Breast epithelium (tissue), 3 donors: ENCODE measurements at regions not wholly inside any gene's neighbourhood (a gene's known extent, or its start where the extent isn't known, plus 50 kb on each side); places are given as distances from the start of the nearest gene placed in this dataset.

ENCODE experiments used
- CTCF ChIP-seq, 3 donors: fragments of 450-650 bp; IDR thresholded peaks; one replicate each; pipeline ENCODE4 v1.5.1; 2016 to 2017; ENCODE audit warnings: antibody characterized with exemption in 3 of 3, mild to moderate bottlenecking in 3 of 3, moderate library complexity in 3 of 3
- POLR2A ChIP-seq: fragments of 450-650 bp; IDR thresholded peaks from one replicate; pipeline ENCODE4 v1.6.1; 2016; ENCODE audit warnings: antibody characterized with exemption, mild to moderate bottlenecking, moderate library complexity
- POLR2AphosphoS5 ChIP-seq, 3 donors: sonication (generic); formaldehyde crosslinking; IDR thresholded peaks; one replicate each; pipeline ENCODE4 v1.6.1; 2017; ENCODE audit warnings: antibody characterized with exemption in 3 of 3

- TF ChIP-seq CTCF (IDR thresholded peaks at IDR 0.05) (no peak), POLR2A (no peak), POLR2AphosphoS5 (IDR thresholded peaks at IDR 0.05) (no peak)
These were observed 531.8 kb upstream of the EYS start for GRCh38 chr6:66238851-66239250.
